AG04449 (cell line): ENCODE measurements at regions not wholly inside any gene's neighbourhood (a gene's known extent, or its start where the extent isn't known, plus 50 kb on each side); places are given as distances from the start of the nearest gene placed in this dataset.

ENCODE experiments used
- CTCF ChIA-PET: fragments of 350-600 bp; formaldehyde crosslinking; extraction: SDS; loops from one replicate; lab custom pipeline; 2021; ENCODE audit warnings: antibody characterized with exemption; lab: Yijun Ruan, JAX
- POLR2A ChIA-PET: fragments of 400-600, 350-600 bp; formaldehyde crosslinking; extraction: SDS; loops from one replicate; lab custom pipeline; 2020; ENCODE audit warnings: antibody characterized with exemption, inconsistent platforms; lab: Yijun Ruan, JAX
- DNase-seq: peaks from one replicate; pipeline ENCODE4 v3.0.0-alpha.2; 2010; ENCODE audit warnings: low read depth, low spot score
- H3K4me3 ChIP-seq: 2 replicates; pipeline ENCODE4 v1.5.1; 2011; ENCODE audit warnings: low read depth, mild to moderate bottlenecking, control low read depth, low read length
- CTCF ChIP-seq: IDR thresholded peaks from one replicate; pipeline ENCODE4 v1.5.1; 2011; ENCODE audit warnings: mild to moderate bottlenecking, moderate library complexity, low read length, control low read depth, inconsistent platforms; ENCODE audit not compliant: insufficient read depth; ENCODE audit errors: missing control alignments

GRCh38 chr18:39991696-39992265 is 1963.3 kb upstream of the PIK3C3 start:
- ChIA-PET POLR2A (no interaction called here), CTCF (no interaction called here)
- DNase-seq, result no peak
- H3K4me3 ChIP-seq, result no peak overlapping the region
- no peak for TF ChIP-seq CTCF

- POLR2A ChIA-PET, result no interaction called here
- DNase-seq, result no peak
- no peak for TF ChIP-seq CTCF
- H3K4me3 ChIP-seq, result no peak overlapping the region
- CTCF ChIA-PET, result no interaction called here
Measured at GRCh38 chr18:39990540-39990939, 1964.5 kb upstream of the PIK3C3 start.

- DNase-seq, result no peak
- CTCF ChIA-PET, result no interaction called here
- no peak for TF ChIP-seq CTCF
- POLR2A ChIA-PET, result no interaction called here
- no peak overlapping the region for H3K4me3 ChIP-seq
Measured at GRCh38 chr18:39976771-39977170, 1978.3 kb upstream of the PIK3C3 start.

GRCh38 chr18:39972521-39972920 is 1982.5 kb upstream of the PIK3C3 start:
- CTCF ChIA-PET, result no interaction called here
- no peak overlapping the region for H3K4me3 ChIP-seq
- no peak for DNase-seq
- POLR2A ChIA-PET, result no interaction called here
- TF ChIP-seq CTCF, result no peak

GRCh38 chr18:39969803-39970494 is 1985.1 kb upstream of the PIK3C3 start:
- no peak for TF ChIP-seq CTCF
- CTCF ChIA-PET, result no interaction called here
- no peak for DNase-seq
- H3K4me3 ChIP-seq, result no peak overlapping the region
- POLR2A ChIA-PET, result no interaction called here

- ChIA-PET CTCF (no interaction called here), POLR2A (no interaction called here)
- no peak for DNase-seq
- TF ChIP-seq CTCF, result peak; percentile 3
- no peak overlapping the region for H3K4me3 ChIP-seq
Measured at GRCh38 chr18:39966275-39966674, 1988.8 kb upstream of the PIK3C3 start.
